Hematopoietic multipotent progenitor cell treated with erythropoietin and hydrocortisone succinate and interleukin-3 and kit ligand, for 6 days (in vitro differentiated cells): ENCODE measurements at regions not wholly inside any gene's neighbourhood (a gene's known extent, or its start where the extent isn't known, plus 50 kb on each side); places are given as distances from the start of the nearest gene placed in this dataset.

Experiments used
- DNase-seq: peaks from one replicate; pipeline ENCODE4 v3.0.0-alpha.2; 2015

DNA sequence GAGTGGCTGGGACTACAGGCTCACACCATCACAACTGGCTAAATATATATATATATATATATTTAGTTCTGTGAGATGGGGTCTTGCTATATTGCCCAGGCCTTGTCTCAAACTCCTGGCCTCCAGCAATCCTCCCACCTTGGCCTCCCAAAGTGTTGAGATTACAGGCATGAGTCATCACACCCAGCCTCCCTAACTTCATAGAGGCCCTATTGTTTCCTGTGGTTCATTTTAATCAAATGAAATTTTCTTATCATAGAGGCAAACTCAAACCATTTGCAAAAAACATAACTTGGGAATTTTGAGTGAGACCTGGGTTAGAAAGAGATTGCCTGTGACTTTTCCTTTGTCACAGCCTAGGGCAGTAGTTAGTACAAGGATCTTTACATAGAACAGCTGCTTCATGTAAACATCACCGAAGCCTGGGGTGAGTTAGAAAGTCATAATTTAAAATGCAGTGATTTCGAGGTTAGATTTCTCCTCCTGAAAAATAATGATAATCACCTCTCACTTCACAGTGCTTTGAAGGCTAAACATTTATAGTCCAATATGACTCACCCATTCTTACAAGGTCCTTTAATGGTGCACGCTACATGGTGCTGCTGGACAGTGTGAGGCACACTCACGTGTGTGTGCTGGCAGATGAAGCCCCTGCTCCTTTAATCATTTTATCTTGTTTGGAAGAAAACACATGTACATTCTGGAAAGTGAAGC, 188.9 kb downstream of the RHOU start:
- no peak for DNase-seq

DNA sequence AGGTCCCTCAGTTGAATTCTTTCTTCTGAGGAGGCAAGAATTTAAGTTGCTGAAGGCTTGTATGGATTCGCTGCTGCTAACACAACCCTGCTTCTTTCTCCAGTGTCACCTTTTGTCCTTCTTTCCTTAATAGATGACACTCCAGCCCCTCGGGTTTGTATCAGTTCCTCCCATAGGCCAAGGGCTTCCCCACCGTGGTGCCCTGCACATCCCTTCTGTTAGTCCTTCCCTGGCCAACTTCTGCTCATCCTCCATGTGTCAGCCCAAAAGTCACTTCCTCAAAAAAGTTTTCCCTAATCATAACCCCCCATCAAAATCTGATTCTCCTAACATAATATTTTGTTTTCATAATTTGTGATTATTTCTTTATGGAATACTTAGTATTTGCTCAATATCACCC, 190.4 kb downstream of the RHOU start:
- no peak for DNase-seq

DNA sequence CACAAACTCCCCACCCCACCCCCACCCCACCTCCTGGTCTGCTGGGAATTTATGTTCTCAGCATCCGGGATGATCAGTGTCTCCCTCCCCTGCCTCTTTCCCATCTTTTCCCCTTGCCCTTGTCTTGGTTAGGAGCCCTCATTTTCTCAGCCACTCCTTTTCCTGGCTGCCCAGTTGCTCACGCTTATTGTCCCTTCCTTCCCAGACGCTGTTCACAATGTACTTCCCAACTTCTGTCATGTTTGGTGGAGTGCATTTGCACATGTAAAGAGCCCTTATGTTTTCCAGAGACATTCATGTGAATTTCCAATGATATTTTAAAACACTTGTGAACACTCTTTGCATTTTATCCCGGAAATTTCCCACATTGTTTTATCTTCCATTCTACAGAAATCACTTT, 192.1 kb downstream of the RHOU start:
- DNase-seq: no peak

DNA sequence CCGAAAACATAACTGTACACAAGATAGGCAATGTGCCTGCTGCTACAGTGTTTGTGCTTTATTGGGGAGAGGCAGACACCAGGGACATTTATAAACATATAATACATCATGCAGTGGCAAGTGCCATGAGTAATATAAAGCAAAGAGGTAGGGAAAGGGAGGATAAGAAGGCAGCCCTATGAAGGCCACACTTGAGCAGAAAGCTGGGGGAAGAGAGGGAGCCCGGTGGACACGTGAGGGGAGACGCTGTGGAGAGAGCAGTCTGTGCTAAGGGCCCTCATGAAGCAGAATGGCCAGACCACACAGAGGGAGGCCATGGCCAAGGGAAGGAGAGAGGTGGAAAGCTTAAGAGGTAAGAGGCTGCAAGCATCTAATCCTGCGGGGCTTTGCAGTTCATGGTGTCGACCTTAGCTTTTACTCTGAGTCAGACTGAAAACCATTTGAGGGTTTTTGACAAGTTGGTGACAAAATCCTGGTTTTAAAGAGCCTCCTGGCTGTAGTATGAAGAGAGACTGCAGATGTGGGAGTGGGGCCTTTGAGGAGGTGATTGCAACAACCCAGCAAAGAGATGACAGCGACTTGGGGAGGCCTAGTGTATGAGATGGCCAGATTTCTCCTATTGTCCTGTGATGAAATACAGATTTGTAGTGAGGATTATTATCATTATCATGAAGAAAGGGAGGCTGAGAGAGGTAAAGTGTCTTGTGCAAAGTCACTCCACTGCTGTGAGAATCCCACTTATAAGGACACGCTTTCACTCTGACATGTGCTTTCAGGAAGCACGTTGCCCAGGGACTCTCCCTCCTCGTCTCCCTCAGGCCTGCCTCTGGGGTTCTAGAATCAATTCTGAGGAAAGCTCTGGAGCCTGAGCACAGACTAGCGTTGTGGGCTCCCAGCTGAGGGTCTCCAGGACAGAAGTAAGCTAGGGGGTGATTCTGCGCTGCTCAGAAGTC, 192.9 kb downstream of the RHOU start:
- DNase-seq: no peak

DNA sequence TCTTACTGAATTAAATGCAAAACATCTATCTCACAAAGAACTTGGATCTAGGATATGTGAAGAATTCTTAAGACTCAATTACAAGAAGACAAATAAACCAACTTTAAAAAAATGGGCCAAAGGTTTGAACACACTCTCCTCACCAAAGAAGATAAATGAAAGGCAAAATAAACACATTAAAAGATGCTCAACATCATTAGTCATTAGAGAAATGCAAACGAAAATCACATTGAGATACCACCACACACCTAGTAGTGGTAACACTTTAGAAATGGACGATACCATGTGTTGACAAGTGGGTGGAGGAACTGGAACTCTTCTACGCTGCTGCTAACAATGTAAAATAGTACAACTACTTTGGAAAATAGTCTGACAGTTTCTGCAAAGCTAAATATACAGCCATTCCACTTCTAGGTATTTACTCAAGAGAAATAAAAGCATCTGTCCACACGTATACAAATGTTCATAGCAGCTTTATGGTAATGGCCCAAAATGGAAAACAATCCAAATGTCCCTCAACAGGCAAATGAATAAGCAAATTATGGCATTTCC, 194.3 kb downstream of the RHOU start:
- DNase-seq: no peak

DNA sequence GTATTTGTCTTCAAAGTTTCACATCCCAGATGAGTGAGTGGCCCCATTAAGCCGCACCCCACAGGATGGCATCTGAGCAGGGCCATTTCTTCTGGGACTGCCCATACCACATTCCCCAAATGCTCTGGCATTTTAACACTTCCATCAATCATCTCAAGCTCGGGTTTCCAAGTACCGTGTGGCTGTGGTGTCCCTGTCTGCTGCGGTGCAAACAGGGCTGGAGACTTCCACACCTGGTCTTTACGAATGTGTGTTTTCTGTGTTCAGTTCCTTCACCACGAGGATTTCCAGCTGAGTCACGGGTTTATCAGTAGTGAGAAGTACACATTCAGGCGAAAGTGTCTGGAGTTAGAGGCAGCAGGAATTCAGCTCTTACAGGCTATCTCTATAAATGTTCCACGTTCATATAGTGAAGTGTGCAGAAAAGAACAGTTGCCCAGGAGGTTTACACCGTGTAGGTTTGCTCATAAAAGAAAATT, 195.2 kb downstream of the RHOU start:
- DNase-seq: peak; percentile 23

DNA sequence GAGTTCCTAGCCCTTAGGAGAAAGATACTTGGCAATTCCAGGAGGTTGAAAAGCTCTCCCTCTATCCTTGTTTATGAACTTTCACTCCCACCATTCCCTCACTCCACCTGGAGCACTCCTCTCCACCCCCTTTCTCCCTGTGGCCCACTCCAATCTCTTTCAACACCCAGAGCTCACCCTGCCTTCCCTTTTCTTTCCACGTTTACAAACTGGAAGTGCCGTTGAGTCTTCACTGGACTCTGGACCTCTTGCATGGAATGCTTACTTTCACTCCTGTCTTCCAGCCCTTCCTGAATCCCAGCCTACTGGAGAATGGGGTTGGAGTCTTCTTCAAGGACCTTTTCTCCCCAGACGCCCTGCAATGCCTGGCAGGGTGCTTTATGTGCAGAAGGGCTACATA, 198.5 kb downstream of the RHOU start:
- DNase-seq: no peak

DNA sequence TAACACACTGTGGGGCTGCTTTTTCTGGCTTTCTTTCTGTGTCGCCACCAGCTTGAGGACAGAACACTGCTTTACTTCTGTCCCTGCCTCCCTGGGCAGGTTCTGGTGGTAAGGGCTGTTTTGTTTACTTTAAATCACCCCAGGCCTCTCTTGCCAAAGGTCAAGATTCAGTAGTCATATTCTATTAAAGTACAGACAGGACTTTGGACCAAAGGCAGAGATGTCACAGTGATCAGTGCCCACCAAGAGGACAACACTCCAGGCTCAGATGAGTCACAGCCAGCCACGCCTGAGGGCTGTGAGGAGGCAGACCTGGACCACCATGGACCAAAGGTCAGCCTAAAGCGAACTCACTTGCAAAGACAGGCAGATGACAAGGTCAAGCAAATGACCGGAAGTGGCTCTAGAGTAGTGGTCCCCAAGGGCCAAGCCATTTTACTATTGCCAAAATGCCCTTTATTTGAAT, 200.0 kb downstream of the RHOU start:
- no peak for DNase-seq

DNA sequence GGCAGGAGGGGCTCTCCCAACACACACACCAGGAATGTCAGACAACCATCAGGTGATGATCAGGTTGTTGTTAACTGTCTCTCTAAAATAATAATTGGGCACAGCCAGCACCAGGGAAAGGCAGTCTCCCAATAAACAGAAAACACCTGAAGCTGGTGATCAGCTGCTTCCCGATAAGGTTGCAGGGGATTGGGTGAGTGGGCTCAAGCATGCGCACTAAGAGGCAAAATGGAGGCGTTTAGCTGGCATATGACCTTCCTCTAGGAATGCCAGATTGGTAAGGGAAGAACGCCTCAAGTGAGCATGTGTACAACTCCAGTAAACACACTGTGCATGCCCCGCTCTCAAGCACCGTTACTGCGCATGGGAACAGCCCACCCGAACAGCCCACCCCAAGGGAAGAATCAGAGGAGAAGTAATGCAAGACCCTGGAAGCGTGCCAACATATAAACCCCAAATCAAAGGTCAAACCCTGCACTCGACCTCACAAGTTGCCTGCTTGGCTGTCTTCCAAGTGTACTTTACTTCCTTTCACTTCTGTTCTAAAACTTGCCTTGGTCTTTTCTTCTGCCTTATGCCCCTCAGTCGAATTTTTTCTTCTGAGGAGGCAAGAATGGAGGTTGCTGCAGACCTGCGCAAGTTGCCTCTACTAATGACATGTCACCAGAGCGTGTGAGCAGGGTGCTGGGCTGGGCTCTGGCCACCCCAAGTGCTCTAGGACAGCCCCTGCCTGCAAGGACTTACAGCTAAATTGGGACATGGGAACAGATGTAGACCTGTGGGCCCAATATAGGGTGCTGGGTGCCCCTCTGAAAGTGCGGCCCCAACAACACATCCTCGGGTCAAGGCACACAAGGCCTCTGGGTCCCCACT, 200.8 kb downstream of the RHOU start:
- DNase-seq: peak; percentile 59

DNA sequence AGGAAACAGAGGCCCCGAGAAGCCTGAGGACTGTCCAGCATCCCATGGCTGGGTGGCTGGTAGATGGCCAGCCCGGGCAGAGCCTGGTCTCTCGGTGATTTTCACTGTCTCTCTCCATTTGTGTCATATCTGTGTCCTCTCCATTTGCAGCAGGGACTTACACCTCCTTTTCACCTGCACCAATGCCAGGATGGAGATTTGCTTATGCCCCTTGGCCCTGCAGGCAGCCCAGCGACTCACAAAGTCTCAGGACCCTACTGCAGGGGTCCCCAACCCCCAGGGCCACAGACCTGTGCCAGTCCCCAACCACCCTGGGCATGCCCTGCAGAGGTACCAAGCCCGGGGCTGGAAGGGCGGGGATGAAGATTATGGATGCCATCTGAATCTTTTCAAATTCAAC, 201.6 kb downstream of the RHOU start:
- no peak for DNase-seq

DNA sequence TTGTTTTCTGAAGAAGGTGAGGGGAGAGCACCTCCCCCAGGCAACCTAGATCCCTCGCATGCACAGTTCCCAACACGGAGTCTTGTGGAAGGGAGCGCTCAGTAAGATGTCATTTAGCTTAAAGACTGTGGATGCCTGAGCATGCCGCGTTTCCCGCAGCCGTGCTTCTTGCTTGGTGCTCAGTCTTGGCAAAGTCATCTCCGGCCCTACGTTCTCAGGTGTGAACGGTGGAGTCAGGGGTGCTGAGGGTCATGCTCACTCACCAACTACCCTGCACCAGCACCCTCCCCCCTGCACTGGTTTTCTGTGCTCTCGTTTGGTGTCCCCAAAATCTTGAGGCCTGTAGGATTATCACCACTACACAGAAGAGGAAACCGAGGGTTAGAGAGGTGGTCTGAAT, 202.1 kb downstream of the RHOU start:
- DNase-seq: no peak

DNA sequence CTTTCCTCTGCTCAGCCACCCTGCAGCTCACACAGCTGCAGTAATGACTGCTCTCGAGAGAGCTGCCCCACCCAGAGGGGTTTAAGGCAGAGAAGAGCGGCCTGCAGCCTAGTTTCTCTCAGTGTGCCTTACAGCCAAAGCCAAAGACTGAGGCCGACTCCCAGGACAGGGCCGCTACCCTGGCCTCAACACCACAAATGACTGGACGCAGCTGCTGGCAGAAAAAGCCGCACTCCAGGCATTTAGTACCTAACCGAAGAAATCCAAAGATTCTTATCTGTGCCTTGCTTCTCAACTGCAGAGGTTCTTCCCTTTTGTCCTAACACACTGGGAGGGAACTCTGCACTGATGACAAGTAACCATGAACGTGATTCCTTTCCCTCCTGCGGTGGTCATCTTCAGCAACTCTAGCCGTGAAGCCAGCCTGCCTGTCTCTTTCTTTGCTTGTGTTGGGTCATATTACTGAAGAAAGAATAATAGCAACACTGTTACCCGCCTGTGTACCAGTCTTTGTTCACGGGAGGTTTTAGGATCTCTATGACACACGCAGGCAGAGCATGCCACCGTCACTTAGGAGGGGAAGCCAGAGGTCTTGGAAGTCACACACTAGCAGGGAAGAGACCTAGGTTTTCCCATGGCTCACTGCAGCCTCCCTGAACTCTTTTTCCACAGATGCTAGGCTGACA, 202.7 kb downstream of the RHOU start:
- DNase-seq: no peak

DNA sequence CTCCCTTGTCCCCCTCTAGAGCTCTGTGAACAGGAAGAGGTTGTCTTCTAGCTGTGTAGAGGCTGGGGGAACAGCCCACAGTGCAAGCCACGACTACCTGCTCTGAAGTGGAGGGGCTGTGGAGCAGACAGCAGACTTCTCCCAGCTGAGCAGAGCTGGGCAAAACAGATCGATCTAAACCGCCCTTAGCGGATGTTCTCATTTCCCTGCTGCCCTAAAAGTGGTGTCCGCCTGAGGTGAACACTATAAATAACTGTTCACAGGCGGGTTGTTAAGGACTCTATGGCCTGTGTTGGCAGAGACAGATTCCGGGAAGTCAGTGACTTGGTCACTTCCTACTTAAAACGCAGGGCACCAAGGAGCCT, 203.2 kb downstream of the RHOU start:
- DNase-seq: peak; percentile 13

DNA sequence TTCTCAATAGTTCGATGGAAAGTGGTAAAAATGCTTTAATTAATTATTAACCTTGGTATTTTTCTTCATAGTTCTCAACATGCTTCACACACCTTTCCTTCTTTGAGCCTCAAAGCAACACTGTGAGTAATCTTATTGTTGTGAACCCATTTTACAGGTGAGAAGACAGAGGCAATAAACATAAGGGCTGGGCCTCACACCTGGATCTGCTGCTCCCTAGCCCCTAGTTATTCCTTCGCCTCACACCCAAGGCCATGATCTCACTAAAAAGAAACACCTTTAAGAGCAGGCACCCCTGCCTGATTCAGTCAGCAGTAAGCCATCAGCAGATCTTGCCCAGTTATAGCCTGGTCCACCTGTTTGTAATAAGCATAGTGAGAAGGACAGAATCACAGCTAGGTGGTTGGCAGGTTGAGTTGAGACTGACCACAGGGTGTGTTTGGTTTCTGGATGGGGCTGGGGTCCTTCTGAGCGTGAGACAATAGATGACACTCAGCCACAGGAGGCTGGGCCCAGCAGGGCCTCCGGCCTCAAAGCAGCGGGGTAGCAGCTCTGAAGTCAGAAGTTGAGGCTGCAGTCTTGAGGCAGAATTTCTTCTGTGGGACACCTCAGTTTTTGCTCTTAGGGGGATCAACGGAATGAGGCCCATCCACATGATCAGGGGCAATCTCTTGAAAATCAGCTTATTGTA, 203.9 kb downstream of the RHOU start:
- no peak for DNase-seq

DNA sequence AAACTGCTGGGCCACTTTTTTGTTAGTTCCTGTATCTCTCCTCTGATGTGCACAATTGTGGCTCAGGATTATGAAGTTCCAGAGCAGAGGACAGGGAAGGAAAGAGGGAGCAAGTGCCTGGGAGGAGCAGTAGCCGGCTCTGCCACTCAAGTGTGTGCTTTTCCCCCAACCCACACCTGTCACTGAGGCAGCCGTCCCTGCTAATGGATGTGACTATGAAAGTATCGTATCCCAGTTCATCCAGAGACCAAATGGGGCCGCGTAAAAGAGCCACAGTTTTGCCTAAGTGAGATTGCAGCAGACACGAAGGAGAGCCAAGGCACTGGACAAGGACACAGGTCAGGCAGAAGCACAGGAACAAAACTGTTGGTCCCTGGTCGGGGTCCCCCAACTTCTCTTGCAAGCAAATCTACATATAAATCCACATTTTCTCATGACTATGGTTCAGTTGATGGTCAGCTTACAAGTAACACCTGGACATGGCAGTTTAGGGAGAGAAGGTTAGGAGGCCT, 204.7 kb downstream of the RHOU start:
- no peak for DNase-seq

DNA sequence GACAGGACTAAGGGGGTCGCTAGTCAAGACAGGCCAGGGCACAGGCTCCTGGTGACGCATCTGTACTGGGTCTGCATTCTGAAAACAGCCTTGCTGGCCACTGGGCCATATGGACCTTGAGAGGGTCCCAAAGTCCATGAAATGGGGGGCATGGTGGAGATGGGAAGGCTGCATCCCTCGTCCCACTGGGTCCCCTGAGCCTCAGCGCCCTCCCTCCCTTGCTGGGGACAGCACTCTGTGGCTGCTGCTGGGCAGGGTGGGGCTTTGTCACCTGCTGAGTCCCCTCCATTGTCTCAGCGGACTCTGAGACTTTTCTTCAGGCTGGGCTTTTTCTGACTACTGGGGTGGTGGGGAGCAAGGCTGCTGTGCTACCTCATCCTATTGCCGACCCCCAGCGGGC, 205.2 kb downstream of the RHOU start:
- no peak for DNase-seq

DNA sequence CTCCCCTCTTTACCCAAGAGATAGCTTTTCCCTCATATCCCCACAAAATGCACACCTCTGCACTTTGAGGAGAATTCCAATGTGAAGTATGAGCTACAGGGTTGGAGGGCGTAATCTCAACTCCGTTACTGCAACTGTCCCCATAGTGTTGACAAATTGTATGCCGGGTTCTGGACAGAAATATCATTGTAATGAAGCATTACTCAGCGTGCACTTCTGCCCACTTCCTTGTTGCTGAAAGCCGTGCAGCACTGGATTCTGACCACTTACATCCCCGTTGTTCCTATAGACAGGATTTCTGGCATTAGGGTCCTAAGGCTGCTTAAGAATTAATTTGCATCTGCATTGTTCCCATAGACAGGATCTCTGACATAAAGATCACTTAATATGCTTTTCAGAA, 205.6 kb downstream of the RHOU start:
- DNase-seq: peak; percentile 26

DNA sequence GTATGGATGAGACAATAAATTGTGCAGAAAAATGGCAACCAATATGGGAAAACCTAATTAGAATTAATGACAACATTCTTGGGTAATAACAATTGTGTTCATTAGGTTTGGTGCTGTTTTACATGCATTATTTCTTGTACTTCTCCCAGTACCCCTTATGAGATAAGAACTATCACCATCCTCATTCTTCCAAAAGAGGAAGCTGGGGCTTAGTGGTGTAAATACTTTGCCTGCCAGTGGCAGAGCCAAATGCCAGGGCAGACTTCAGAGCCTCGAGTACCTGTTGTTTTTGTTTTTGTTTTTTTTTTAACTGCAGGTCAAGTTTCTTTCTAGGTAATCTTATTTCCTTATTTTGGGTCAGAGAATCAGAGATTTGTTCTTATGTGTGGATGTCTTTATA, 206.4 kb downstream of the RHOU start:
- DNase-seq: peak; percentile 53

DNA sequence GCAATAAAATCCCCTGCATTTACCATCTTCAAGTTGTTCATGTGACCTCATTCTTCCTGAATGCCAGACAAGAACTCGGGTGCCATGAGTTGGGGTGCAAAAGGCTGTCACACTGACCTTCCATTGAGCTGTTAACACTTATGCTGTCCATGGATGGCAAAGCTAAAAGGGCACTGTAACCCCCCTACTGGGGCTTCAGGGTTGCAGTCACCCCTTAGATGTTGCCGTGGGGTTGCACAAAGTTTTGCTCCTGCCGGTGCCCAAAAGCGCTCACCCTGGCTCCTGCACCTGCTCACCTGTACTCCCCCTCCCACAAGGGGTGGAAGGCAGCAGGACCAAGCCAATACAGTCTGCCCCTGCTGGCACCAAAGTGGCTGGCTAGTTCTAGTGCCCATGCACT, 208.2 kb downstream of the RHOU start:
- no peak for DNase-seq

DNA sequence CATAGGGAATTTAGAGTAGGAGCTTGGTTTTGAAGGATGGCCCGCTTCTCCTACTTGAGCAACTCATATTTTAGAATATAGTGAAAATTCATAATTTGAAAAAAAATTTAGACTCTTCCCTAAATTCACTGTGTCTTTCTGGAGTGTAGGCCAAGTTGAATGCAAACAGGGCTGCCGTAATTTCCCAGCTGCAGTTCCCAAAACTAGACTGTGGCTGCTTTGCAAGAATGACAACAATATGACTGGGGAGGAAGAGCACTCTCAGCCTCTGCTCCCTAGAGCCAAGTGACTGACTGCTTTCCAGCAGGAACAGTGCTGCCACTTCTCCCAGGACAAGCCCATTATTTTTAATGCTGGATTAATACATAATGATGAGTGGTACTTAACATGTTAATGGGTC, 209.0 kb downstream of the RHOU start:
- no peak for DNase-seq

DNA sequence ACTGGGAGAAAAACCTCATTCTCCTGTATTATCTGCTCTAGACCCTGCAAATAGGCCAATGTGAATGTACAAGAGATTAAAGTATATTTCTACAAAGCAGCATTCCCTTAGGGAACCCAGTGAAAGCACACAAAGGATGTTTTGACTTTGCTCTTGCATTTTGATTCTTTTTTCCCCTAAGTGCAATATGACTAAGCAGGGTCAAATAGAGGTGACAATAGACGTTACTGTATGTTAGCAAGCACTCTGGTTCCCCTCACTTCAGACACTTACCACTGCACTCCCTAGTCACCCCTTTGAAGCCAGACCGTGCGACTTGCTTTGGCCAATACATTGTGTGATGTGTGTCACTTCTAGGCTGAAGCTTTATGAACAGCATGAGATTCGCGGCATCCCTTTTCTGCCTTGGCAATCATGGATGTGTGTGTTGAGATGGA, 209.7 kb downstream of the RHOU start:
- no peak for DNase-seq
